Natural killer cell (primary cell): ENCODE measurements at regions not wholly inside any gene's neighbourhood (a gene's known extent, or its start where the extent isn't known, plus 50 kb on each side); places are given as distances from the start of the nearest gene placed in this dataset.
A peak's percentile ranks its signal among the peaks of the same experiment; 100 is the strongest.

ENCODE experiments used
- ATAC-seq, 3 donors: fragments of 150-1000 bp in 2 of 3; fragments of 200-7000 bp in 1 of 3; cut with Tn5 transposase; 1 replicate in 1 of 3; 2 replicates in 2 of 3; pipeline ENCODE4 v1.10.0; 2021; ENCODE audit warnings: mild to moderate bottlenecking in 2 of 3, moderate library complexity in 2 of 3
- DNase-seq, 2 donors: peaks; one replicate each; pipeline versions ENCODE4 v3.0.0 to v3.0.0-alpha.2; 2013 to 2021; ENCODE audit warnings: mixed read lengths in 1 of 2
- H3K27ac ChIP-seq: one replicate; pipeline ENCODE4 v1.5.1; 2013; ENCODE audit warnings: mild to moderate bottlenecking, low read length
- H3K27me3 ChIP-seq: one replicate; pipeline ENCODE4 v1.6.1; 2013; ENCODE audit warnings: low read length; ENCODE audit not compliant: control insufficient read depth, insufficient read depth
- H3K36me3 ChIP-seq: one replicate; pipeline ENCODE4 v1.6.1; 2013; ENCODE audit warnings: low read length; ENCODE audit not compliant: control insufficient read depth, insufficient read depth
- H3K4me1 ChIP-seq: one replicate; pipeline ENCODE4 v1.6.1; 2013; ENCODE audit warnings: low read length; ENCODE audit not compliant: control insufficient read depth, insufficient read depth
- H3K4me3 ChIP-seq: one replicate; pipeline ENCODE4 v1.5.1; 2013; ENCODE audit warnings: low read length
- H3K9me3 ChIP-seq: one replicate; pipeline ENCODE4 v1.6.1; 2013; ENCODE audit warnings: low read length; ENCODE audit not compliant: control insufficient read depth, insufficient read depth
- H3K27ac Mint-ChIP-seq, 2 donors: one replicate each; pipeline ENCODE4 v1.8.0; 2022; ENCODE audit warnings: mild to moderate bottlenecking in 2 of 2, mixed read lengths in 2 of 2, moderate library complexity in 1 of 2
- H3K27me3 Mint-ChIP-seq, 2 donors: one replicate each; pipeline ENCODE4 v1.8.0; 2022; ENCODE audit warnings: low read depth in 2 of 2, mixed read lengths in 2 of 2
- H3K36me3 Mint-ChIP-seq: one replicate; pipeline ENCODE4 v1.8.0; 2022; ENCODE audit warnings: mixed read lengths
- H3K4me1 Mint-ChIP-seq, 2 donors: one replicate each; pipeline ENCODE4 v1.8.0; 2022; ENCODE audit warnings: mixed read lengths in 2 of 2
- H3K4me3 Mint-ChIP-seq: one replicate; pipeline ENCODE4 v1.8.0; 2022; ENCODE audit warnings: mild to moderate bottlenecking, moderate library complexity, mixed read lengths
- H3K9me3 Mint-ChIP-seq, 2 donors: one replicate each; pipeline ENCODE4 v1.8.0; 2022; ENCODE audit warnings: mixed read lengths in 2 of 2
- WGBS: methylation state at CpG from one replicate; pipeline ENCODE4 v1.1.7; 2013; ENCODE audit warnings: missing lambda C conversion rate; ENCODE audit not compliant: insufficient coverage; 5-methylcytosine and 5-hydroxymethylcytosine counted together
- intact Hi-C: fragments of 100-400 bp; cut with micrococcal nuclease; formaldehyde crosslinking; loops from one replicate; pipeline ENCODE4 v1.14.2; 2022
- TF ChIP-seq, protein P1 (sequence below): fragments of 200-600 bp; IDR thresholded peaks from one replicate; pipeline ENCODE4 v1.8.0; 2022; ENCODE audit warnings: antibody characterized with exemption

DNA sequence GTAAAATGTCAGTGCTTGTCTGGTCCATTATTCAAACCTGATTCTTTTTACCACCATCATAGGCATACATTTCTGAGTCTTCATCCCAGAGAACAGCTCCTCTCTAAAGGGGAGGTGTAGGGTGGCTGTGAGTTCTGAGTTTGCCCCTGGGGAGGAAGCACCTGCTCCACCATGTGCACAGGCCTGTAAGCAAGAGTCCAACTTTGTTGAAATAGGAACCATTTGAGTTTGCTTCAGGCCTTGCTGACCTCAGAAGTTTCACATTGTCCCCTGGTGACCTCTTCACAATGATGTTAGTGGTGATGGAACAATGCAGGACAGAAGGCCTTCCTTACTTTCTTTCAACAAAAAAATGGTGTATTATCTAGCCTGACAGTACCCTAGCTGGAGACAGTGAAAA lies 54.6 kb upstream of the TOP3B start:
- no peaks in the 10 kb centered on the region for H3K27me3 ChIP-seq
- no peak for DNase-seq
- H3K27ac ChIP-seq = peak overlapping the region; percentile 44
- no peaks in the 10 kb centered on the region for H3K36me3 ChIP-seq
- peaks cover 7% of the 10 kb centered on the region for H3K4me1 ChIP-seq
- no peaks in the 10 kb centered on the region for H3K9me3 ChIP-seq
- Mint-ChIP-seq H3K27ac (no peak overlapping the region), H3K9me3 (no peaks in the 10 kb centered on the region), H3K4me1 (no peaks in the 10 kb centered on the region), H3K36me3 (no peaks in the 10 kb centered on the region), H3K4me3 (no peak overlapping the region), H3K27me3 (peaks cover 17 to 28% of the 10 kb centered on the region in 2 donors)
- intact Hi-C loops = no loop called here
- ATAC-seq = no peak
- no peak overlapping the region for H3K4me3 ChIP-seq
- TF ChIP-seq, protein P1, sequence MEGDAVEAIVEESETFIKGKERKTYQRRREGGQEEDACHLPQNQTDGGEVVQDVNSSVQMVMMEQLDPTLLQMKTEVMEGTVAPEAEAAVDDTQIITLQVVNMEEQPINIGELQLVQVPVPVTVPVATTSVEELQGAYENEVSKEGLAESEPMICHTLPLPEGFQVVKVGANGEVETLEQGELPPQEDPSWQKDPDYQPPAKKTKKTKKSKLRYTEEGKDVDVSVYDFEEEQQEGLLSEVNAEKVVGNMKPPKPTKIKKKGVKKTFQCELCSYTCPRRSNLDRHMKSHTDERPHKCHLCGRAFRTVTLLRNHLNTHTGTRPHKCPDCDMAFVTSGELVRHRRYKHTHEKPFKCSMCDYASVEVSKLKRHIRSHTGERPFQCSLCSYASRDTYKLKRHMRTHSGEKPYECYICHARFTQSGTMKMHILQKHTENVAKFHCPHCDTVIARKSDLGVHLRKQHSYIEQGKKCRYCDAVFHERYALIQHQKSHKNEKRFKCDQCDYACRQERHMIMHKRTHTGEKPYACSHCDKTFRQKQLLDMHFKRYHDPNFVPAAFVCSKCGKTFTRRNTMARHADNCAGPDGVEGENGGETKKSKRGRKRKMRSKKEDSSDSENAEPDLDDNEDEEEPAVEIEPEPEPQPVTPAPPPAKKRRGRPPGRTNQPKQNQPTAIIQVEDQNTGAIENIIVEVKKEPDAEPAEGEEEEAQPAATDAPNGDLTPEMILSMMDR = no peak

DNA sequence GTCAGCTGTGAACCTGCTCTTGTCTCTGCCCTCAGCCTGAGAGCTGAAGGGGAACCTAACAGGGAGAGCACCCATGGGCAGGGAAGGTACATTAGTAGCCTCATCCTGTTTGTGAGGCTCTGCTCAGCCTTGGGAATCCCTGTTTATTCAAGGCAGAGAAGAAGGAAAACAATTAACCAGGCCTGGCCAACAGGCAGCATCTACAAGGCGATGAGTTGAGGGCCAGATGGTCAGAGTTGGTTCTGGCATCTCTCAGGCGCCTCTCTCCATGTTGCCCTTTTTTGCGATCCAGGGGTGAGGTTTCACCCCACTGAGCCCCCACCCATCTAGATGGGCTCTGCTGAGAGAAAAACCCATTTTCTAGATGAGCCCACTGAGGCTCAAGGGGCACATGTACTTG lies 54.0 kb upstream of the TOP3B start:
- Mint-ChIP-seq H3K27ac (no peak overlapping the region), H3K4me1 (no peaks in the 10 kb centered on the region), H3K9me3 (no peaks in the 10 kb centered on the region), H3K27me3 (peaks cover 13 to 28% of the 10 kb centered on the region in 2 donors), H3K36me3 (no peaks in the 10 kb centered on the region), H3K4me3 (no peak overlapping the region)
- no peak for ATAC-seq
- no peaks in the 10 kb centered on the region for H3K9me3 ChIP-seq
- intact Hi-C loops = no loop called here
- TF ChIP-seq, protein P1 = no peak
- no peak overlapping the region for H3K4me3 ChIP-seq
- peak overlapping the region; percentile 44 for H3K27ac ChIP-seq
- H3K4me1 ChIP-seq = peaks cover 7% of the 10 kb centered on the region
- 97% methylated on average over 3 of the region's 3 CpGs for WGBS
- no peaks in the 10 kb centered on the region for H3K36me3 ChIP-seq
- H3K27me3 ChIP-seq = no peaks in the 10 kb centered on the region
- no peak for DNase-seq

DNA sequence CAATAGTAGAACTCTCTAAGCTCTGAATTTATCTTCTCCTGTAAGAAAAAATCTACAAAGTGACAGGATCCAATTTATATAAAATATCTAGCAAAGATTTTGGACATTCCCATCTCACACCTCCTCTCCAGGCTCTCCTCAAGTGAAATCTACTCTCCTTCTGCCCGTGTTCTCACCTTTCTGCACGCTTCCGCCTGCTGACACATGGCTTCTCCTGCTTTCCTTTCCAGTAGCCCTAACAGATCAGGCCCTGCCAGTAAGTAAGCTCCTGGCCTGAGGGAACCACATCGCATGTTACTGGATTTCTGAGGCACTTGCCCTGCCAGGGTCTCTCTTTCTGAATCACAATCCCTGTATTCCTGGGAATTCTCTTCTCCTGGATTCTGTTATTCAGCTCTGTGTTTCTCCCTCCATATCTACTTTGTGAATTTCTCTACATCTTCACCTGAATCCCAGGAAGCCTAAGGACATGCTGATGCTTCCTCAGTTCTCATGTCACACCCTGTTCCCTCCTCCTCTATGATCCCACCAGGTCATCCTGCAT lies 53.3 kb upstream of the TOP3B start:
- no peaks in the 10 kb centered on the region for H3K36me3 ChIP-seq
- H3K9me3 ChIP-seq = no peaks in the 10 kb centered on the region
- Mint-ChIP-seq H3K4me1 (no peaks in the 10 kb centered on the region), H3K27ac (no peak overlapping the region), H3K36me3 (no peaks in the 10 kb centered on the region), H3K9me3 (no peaks in the 10 kb centered on the region), H3K27me3 (peaks cover 13 to 28% of the 10 kb centered on the region in 2 donors), H3K4me3 (peak overlapping the region; percentile 18)
- H3K27ac ChIP-seq = no peak overlapping the region
- peaks cover 7% of the 10 kb centered on the region for H3K4me1 ChIP-seq
- 93% methylated on average over 4 of the region's 4 CpGs for WGBS
- no peak overlapping the region for H3K4me3 ChIP-seq
- H3K27me3 ChIP-seq = no peaks in the 10 kb centered on the region
- ATAC-seq = no peak
- TF ChIP-seq, protein P1 = no peak
- intact Hi-C loops = no loop called here
- DNase-seq = no peak

DNA sequence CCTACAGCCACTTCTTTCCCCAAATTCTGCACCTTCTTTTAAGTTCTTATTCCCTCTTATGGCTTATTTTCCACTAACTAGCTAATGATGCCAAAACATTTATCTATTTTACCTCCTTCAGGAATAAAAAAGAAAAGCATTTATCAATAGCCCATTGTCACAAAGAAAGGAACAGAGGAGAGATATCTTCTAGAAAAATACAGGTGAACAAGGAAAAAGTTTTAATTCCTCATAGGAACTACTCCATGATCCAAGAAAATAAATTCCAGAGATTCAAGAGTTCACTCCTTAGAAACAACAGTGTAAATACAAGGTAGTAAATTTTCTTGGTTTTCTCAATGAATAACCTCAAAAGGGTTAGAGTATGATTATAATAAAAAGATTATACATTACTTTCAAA lies 52.6 kb upstream of the TOP3B start:
- no peaks in the 10 kb centered on the region for H3K36me3 ChIP-seq
- no peak for ATAC-seq
- H3K4me1 Mint-ChIP-seq = no peaks in the 10 kb centered on the region
- no peaks in the 10 kb centered on the region for H3K9me3 ChIP-seq
- no peaks in the 10 kb centered on the region for H3K36me3 Mint-ChIP-seq
- no peaks in the 10 kb centered on the region for H3K9me3 Mint-ChIP-seq
- H3K4me3 Mint-ChIP-seq = no peak overlapping the region
- intact Hi-C loops = no loop called here
- H3K27me3 Mint-ChIP-seq = peaks cover 13 to 28% of the 10 kb centered on the region in 2 donors
- H3K4me1 ChIP-seq = peaks cover 9% of the 10 kb centered on the region
- no peak overlapping the region for H3K27ac ChIP-seq
- no peak for DNase-seq
- H3K27me3 ChIP-seq = no peaks in the 10 kb centered on the region
- no peak overlapping the region for H3K4me3 ChIP-seq
- TF ChIP-seq, protein P1 = no peak
- H3K27ac Mint-ChIP-seq = no peak overlapping the region
